T-helper 1 cell treated with Interleukin-12 subunit alpha and Interleukin-12 subunit beta and Interleukin-4 antibody, amounts not matched to agents 30 μg/mL and 1 μg/mL, for 36 hours (primary cell): ENCODE measurements at regions not wholly inside any gene's neighbourhood (a gene's known extent, or its start where the extent isn't known, plus 50 kb on each side); places are given as distances from the start of the nearest gene placed in this dataset.

Source experiments
- H3K27ac Mint-ChIP-seq: one replicate; pipeline ENCODE4 v1.8.0; 2021; ENCODE audit warnings: mild to moderate bottlenecking, mixed read lengths
- H3K27me3 Mint-ChIP-seq: one replicate; pipeline ENCODE4 v1.8.0; 2021; ENCODE audit warnings: low read depth, mixed read lengths
- H3K36me3 Mint-ChIP-seq: one replicate; pipeline ENCODE4 v1.8.0; 2021; ENCODE audit warnings: low read depth, mixed read lengths
- H3K4me1 Mint-ChIP-seq: one replicate; pipeline ENCODE4 v1.8.0; 2021; ENCODE audit warnings: low read depth, mixed read lengths
- H3K4me3 Mint-ChIP-seq: one replicate; pipeline ENCODE4 v1.8.0; 2021; ENCODE audit warnings: mild to moderate bottlenecking, moderate library complexity, mixed read lengths
- H3K9me3 Mint-ChIP-seq: one replicate; pipeline ENCODE4 v1.8.0; 2021; ENCODE audit warnings: mixed read lengths

DNA sequence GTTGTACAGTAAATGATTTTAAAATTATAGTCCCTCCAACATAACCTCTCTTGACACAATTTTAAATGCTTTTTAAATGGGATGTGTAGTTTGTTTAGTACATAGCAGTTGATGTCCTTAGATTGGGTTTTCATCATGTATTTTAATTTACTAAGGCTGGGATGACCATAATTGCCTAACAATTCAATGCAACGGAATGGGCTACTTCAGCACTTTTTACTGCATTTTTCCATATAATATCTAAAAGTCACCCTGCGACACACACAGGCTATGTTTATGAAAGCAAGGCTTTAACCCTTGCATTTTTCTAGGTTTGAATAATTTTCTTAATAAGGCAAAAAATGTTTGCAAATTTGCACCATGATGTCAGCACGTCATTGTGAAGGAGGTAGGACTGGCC, 321.0 kb downstream of the DLEU7 start:
- Mint-ChIP-seq H3K36me3 (no peaks in the 10 kb centered on the region), H3K9me3 (no peaks in the 10 kb centered on the region), H3K27me3 (peaks cover 28% of the 10 kb centered on the region), H3K4me3 (no peak overlapping the region), H3K4me1 (peaks cover 15% of the 10 kb centered on the region), H3K27ac (no peak overlapping the region)

- Mint-ChIP-seq H3K27me3 (peaks cover 28% of the 10 kb centered on the region), H3K9me3 (no peaks in the 10 kb centered on the region), H3K4me1 (peaks cover 23% of the 10 kb centered on the region), H3K27ac (no peak overlapping the region), H3K4me3 (no peak overlapping the region), H3K36me3 (no peaks in the 10 kb centered on the region)
These were observed 320.2 kb downstream of the DLEU7 start for GRCh38 chr13:50523307-50523706.

GRCh38 chr13:50524560-50524959, 318.9 kb downstream of the DLEU7 start:
- no peak overlapping the region for H3K27ac Mint-ChIP-seq
- no peaks in the 10 kb centered on the region for H3K9me3 Mint-ChIP-seq
- no peaks in the 10 kb centered on the region for H3K36me3 Mint-ChIP-seq
- H3K27me3 Mint-ChIP-seq = peaks cover 23% of the 10 kb centered on the region
- H3K4me3 Mint-ChIP-seq = no peak overlapping the region
- peaks cover 25% of the 10 kb centered on the region for H3K4me1 Mint-ChIP-seq

- Mint-ChIP-seq H3K27ac (no peak overlapping the region), H3K4me1 (peaks cover 25% of the 10 kb centered on the region), H3K36me3 (no peaks in the 10 kb centered on the region), H3K9me3 (no peaks in the 10 kb centered on the region), H3K4me3 (no peak overlapping the region), H3K27me3 (peaks cover 21% of the 10 kb centered on the region)
These were observed 316.8 kb downstream of the DLEU7 start for GRCh38 chr13:50526661-50527071.

- H3K27ac Mint-ChIP-seq = no peak overlapping the region
- H3K4me3 Mint-ChIP-seq = no peak overlapping the region
- H3K36me3 Mint-ChIP-seq = no peaks in the 10 kb centered on the region
- peaks cover 23% of the 10 kb centered on the region for H3K27me3 Mint-ChIP-seq
- H3K9me3 Mint-ChIP-seq = no peaks in the 10 kb centered on the region
- peaks cover 25% of the 10 kb centered on the region for H3K4me1 Mint-ChIP-seq
These were observed 316.3 kb downstream of the DLEU7 start for GRCh38 chr13:50527188-50527587.

- H3K27me3 Mint-ChIP-seq = peaks cover 27% of the 10 kb centered on the region
- H3K36me3 Mint-ChIP-seq = no peaks in the 10 kb centered on the region
- H3K27ac Mint-ChIP-seq = no peak overlapping the region
- no peak overlapping the region for H3K4me3 Mint-ChIP-seq
- peaks cover 25% of the 10 kb centered on the region for H3K4me1 Mint-ChIP-seq
- no peaks in the 10 kb centered on the region for H3K9me3 Mint-ChIP-seq
These were observed 315.6 kb downstream of the DLEU7 start for GRCh38 chr13:50527612-50528509.

- Mint-ChIP-seq H3K4me3 (no peak overlapping the region), H3K36me3 (peaks cover 1% of the 10 kb centered on the region), H3K4me1 (peaks cover 25% of the 10 kb centered on the region), H3K9me3 (peaks cover 6% of the 10 kb centered on the region), H3K27ac (no peak overlapping the region), H3K27me3 (peaks cover 22% of the 10 kb centered on the region)
These were observed 314.2 kb downstream of the DLEU7 start for GRCh38 chr13:50529154-50529882.

DNA sequence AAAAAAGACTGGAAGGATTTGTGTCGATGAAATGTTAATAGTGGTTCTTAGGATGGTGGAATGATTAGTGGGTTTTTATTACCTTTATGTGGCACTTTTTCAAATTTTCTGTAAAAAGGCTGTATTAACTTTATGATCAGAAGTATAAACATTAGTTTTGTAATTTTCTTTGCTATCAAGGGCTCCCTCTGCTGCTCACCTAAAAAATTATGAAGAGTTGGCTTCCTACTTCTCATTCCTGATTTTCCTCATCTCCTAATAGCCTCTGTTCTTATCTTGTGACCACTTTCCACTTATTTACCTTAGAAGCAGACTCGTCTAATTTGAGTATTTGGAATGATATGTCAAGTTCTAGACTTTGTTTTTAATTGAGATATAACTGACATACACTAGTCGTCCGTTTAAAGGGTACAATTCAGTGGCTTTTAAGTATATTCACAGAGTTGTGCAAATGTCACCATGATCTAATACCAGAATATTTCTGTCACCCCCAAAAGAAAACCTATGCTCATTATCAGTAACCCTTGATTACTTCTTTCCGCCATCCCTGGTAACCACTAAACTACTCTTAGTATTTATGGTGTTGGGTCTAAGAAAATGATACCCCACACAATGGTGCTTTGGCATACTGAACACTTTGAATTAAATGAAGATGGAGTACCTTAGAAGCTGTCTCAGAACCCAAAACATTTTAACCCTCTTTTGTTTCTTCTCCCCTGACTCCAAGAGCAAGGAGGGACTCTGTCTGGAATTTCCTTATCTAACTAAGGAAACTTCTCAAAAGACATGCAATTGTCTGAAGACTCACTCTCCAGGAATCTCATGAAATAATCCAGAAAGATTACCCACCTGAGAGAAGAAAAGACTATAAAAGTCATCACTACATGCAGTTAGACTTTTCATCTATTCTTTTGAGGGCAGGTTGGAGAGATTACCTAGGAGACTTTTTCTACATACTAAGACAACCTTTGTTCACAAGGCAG, 311.3 kb downstream of the DLEU7 start:
- peaks cover 21% of the 10 kb centered on the region for H3K27me3 Mint-ChIP-seq
- peaks cover 29% of the 10 kb centered on the region for H3K9me3 Mint-ChIP-seq
- H3K4me3 Mint-ChIP-seq = no peak overlapping the region
- H3K4me1 Mint-ChIP-seq = peaks cover 22% of the 10 kb centered on the region
- H3K36me3 Mint-ChIP-seq = peaks cover 9% of the 10 kb centered on the region
- H3K27ac Mint-ChIP-seq = no peak overlapping the region

GRCh38 chr13:50535050-50535449, 308.4 kb downstream of the DLEU7 start:
- peaks cover 30% of the 10 kb centered on the region for H3K27me3 Mint-ChIP-seq
- H3K36me3 Mint-ChIP-seq = peaks cover 12% of the 10 kb centered on the region
- H3K4me1 Mint-ChIP-seq = no peaks in the 10 kb centered on the region
- H3K4me3 Mint-ChIP-seq = no peak overlapping the region
- H3K9me3 Mint-ChIP-seq = peaks cover 42% of the 10 kb centered on the region
- H3K27ac Mint-ChIP-seq = no peak overlapping the region

DNA sequence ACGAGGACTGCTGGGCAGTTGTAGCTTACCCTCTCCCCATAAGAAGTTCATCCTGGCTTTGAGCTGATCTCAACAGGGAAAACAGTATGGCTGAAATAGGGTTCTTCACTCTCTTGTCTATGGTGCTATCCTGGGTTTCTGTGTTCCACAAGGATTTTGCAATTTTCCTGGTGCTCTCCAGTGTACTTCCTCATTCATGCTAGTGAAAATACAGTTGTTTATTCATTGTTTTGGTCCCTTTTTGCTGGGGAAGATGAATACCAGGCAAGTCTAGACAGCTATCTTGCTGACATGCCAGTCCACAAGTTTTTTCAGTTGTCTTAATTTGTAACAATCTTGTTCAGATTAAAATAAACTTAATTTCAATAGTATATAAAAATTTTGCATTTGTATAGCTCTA, 306.5 kb downstream of the DLEU7 start:
- peaks cover 42% of the 10 kb centered on the region for H3K9me3 Mint-ChIP-seq
- H3K4me3 Mint-ChIP-seq = no peak overlapping the region
- peaks cover 32% of the 10 kb centered on the region for H3K27me3 Mint-ChIP-seq
- H3K36me3 Mint-ChIP-seq = peaks cover 12% of the 10 kb centered on the region
- H3K4me1 Mint-ChIP-seq = no peaks in the 10 kb centered on the region
- H3K27ac Mint-ChIP-seq = no peak overlapping the region

GRCh38 chr13:50539791-50540530, 303.5 kb downstream of the DLEU7 start:
- H3K27me3 Mint-ChIP-seq = peaks cover 25% of the 10 kb centered on the region
- H3K9me3 Mint-ChIP-seq = peaks cover 32% of the 10 kb centered on the region
- H3K4me3 Mint-ChIP-seq = no peak overlapping the region
- H3K36me3 Mint-ChIP-seq = peaks cover 11% of the 10 kb centered on the region
- H3K27ac Mint-ChIP-seq = no peak overlapping the region
- no peaks in the 10 kb centered on the region for H3K4me1 Mint-ChIP-seq

- peaks cover 3% of the 10 kb centered on the region for H3K36me3 Mint-ChIP-seq
- no peaks in the 10 kb centered on the region for H3K4me1 Mint-ChIP-seq
- H3K27ac Mint-ChIP-seq = no peak overlapping the region
- H3K27me3 Mint-ChIP-seq = peaks cover 25% of the 10 kb centered on the region
- H3K9me3 Mint-ChIP-seq = peaks cover 9% of the 10 kb centered on the region
- no peak overlapping the region for H3K4me3 Mint-ChIP-seq
These were observed 300.4 kb downstream of the DLEU7 start for GRCh38 chr13:50543141-50543540.

GRCh38 chr13:50543782-50544181, 299.7 kb downstream of the DLEU7 start:
- Mint-ChIP-seq H3K27me3 (peaks cover 25% of the 10 kb centered on the region), H3K4me1 (no peaks in the 10 kb centered on the region), H3K4me3 (no peak overlapping the region), H3K36me3 (no peaks in the 10 kb centered on the region), H3K27ac (no peak overlapping the region), H3K9me3 (peaks cover 4% of the 10 kb centered on the region)
